Mammary epithelial cell (primary cell): ENCODE measurements at regions not wholly inside any gene's neighbourhood (a gene's known extent, or its start where the extent isn't known, plus 50 kb on each side); places are given as distances from the start of the nearest gene placed in this dataset.

Source experiments
- CTCF ChIP-seq, 2 donors: IDR thresholded peaks in 1 of 2; conservative IDR thresholded peaks in 1 of 2; 2 replicates each; pipeline ENCODE4 v1.5.1; 2011 to 2012; ENCODE audit warnings: inconsistent platforms in 2 of 2, low read length in 2 of 2, mild to moderate bottlenecking in 2 of 2, control low read depth in 1 of 2, low read depth in 1 of 2; ENCODE audit not compliant: insufficient read depth in 1 of 2; ENCODE audit errors: extremely low read depth in 1 of 2
- EZH2 ChIP-seq: IDR thresholded peaks from 2 replicates; pipeline ENCODE4 v1.6.1; 2012; ENCODE audit warnings: low read length, inconsistent platforms, borderline replicate concordance

GRCh38 chr17:43327834-43328420 lies 70.9 kb upstream of the ARL4D start:
- TF ChIP-seq CTCF (conservative IDR thresholded peaks at IDR 0.05 in 1 of 2, IDR thresholded peaks at IDR 0.05 in 1 of 2; ENCODE audit: extremely low read depth in 1 of 2, insufficient read depth in 1 of 2, low read depth in 1 of 2, low read length in 2 of 2) = no peak
- TF ChIP-seq EZH2 = no peak
